ENCODE measurements at regions not wholly inside any gene's neighbourhood (a gene's known extent, or its start where the extent isn't known, plus 50 kb on each side); places are given as distances from the start of the nearest gene placed in this dataset.
"Not testable (repeated sequence)": the region's sequence is repeated elsewhere in the genome, so short reads cannot be mapped to it uniquely, and the experiment has no call there.

DNA sequence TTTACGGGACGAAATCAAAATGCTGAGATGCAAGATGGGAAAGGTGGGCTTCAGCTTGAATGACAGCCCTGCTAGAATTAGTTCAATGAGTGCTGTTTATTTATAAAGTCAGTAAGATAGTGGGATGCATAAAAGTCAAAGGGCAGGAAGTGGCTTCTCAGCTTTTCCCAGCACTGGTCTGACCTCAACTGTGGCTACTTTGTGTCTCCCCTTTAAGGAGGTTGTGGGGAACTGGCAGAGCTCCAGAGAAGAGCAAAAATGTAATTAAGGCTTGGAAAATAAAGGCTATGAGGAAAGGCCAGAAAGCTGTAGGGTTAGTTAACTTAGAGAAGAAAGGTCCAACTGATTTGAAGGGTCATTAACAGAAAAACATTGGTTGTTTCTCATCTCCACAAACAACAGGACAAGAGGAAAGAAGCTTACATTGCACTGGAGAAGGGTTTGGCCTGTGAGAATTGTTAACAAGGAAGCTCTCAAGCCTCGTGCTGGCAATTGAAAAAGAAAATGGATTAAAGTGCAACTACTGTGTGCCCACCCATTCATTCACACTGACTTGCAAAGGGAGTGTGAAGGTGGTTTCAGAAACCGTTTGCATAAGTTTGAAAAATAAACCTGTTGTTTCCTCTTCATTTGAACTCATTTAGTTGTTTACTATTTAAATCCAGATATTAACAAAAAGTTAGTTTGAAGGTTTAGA is 68.8 kb upstream of the CD28 start:
- Histone ChIP-seq H3K27ac (peak overlapping the region in 2 of 4 donors; percentile 13 to 19), H3K4me1 (peaks cover 0 to 6% (median 0%) of the 10 kb centered on the region in 3 donors), H3K27me3 (no peaks in the 10 kb centered on the region), H3K9me3 (no peaks in the 10 kb centered on the region), H3K4me3 (no peak overlapping the region), H3K36me3 (no peaks in the 10 kb centered on the region)
- 69% methylated on average over 4 of the region's 4 CpGs for WGBS, 2 donors (ENCODE audit: low coverage in 1 of 2)
- TF ChIP-seq, protein P1, sequence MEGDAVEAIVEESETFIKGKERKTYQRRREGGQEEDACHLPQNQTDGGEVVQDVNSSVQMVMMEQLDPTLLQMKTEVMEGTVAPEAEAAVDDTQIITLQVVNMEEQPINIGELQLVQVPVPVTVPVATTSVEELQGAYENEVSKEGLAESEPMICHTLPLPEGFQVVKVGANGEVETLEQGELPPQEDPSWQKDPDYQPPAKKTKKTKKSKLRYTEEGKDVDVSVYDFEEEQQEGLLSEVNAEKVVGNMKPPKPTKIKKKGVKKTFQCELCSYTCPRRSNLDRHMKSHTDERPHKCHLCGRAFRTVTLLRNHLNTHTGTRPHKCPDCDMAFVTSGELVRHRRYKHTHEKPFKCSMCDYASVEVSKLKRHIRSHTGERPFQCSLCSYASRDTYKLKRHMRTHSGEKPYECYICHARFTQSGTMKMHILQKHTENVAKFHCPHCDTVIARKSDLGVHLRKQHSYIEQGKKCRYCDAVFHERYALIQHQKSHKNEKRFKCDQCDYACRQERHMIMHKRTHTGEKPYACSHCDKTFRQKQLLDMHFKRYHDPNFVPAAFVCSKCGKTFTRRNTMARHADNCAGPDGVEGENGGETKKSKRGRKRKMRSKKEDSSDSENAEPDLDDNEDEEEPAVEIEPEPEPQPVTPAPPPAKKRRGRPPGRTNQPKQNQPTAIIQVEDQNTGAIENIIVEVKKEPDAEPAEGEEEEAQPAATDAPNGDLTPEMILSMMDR (IDR thresholded peaks at IDR 0.05) = no peak
- TF ChIP-seq EP300 (IDR thresholded peaks at IDR 0.05) = no peak
- no peak for TF ChIP-seq POLR2A (IDR thresholded peaks at IDR 0.05)
- TF ChIP-seq POLR2AphosphoS5 (IDR thresholded peaks at IDR 0.05) = no peak
- ATAC-seq = no peak

DNA sequence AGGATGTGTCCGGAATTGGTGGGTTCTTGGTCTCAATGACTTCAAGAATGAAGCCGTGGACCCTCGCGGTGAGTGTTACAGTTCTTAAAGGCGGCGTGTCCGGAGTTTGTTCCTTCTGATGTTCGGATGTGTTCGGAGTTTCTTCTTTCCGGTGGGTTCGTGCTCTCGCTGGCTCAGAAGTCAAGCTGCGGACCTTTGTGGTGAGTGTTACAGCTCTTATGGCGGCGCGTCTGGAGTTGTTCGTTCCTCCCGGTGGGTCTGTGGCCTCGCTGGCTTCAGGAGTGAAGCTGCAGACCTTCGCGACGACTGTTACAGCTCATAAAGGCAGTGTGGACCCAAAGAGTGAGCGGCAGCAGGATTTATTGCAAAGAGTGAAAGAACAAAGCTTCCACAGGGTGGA is 64.6 kb upstream of the CD28 start:
- ATAC-seq = not testable (repeated sequence)

DNA sequence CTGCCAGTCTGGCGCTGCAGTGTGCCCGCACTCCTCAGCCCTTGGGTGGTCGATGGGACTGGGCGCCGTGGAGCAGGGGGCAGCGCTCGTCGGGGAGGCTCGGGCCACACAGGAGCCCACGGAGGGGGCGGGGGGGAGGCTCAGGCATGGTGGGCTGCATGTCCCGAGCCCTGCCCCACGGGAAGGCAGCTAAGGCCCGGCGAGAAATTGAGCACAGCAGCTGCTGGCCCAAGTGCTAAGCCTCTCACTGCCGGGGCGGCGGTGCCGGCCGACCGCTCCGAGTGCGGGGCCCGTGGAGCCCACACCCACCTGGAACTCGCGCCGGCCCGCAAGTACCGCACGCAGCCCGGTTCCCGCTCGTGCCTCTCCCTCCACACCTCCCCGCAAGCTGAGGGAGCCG is 63.6 kb upstream of the CD28 start:
- not testable (repeated sequence) for H3K27ac ChIP-seq, ATAC-seq, H3K4me1 ChIP-seq, H3K9me3 ChIP-seq, H3K27me3 ChIP-seq, H3K4me3 ChIP-seq, H3K36me3 ChIP-seq
- WGBS, 2 donors (ENCODE audit: low coverage in 1 of 2) = no CpG with 5 or more reads among the region's 35 CpGs

More for the DNA sequence above, 64.6 kb upstream of the CD28 start:
- not testable (repeated sequence) for H3K36me3 ChIP-seq, H3K27ac ChIP-seq, H3K4me3 ChIP-seq, H3K27me3 ChIP-seq, H3K4me1 ChIP-seq, H3K9me3 ChIP-seq
- 97% methylated on average over 14 of the region's 23 CpGs; no CpG with 5 or more reads in 1 of the 2 donors for WGBS, 2 donors (ENCODE audit: low coverage in 1 of 2)

DNA sequence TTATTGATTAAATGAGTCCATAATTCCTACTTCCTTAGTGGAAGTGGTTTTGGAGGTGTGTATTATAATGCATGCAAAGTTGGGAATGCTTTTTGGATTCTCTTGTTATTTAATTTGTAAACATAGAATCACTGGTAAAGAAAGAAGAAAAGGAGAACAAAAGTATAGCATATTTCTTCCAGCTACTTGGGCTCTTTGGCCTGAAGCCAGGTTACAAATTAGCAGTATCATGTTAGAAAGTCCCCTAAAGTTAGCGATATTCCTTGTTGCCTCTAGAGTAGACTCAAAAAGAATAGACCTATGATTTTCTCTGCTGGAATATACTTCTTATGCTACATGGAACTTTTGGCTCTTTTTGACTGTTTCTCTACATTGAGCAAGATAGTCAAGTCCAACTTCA is 60.6 kb upstream of the CD28 start:
- ATAC-seq = no peak
- H3K27ac ChIP-seq = no peak overlapping the region

DNA sequence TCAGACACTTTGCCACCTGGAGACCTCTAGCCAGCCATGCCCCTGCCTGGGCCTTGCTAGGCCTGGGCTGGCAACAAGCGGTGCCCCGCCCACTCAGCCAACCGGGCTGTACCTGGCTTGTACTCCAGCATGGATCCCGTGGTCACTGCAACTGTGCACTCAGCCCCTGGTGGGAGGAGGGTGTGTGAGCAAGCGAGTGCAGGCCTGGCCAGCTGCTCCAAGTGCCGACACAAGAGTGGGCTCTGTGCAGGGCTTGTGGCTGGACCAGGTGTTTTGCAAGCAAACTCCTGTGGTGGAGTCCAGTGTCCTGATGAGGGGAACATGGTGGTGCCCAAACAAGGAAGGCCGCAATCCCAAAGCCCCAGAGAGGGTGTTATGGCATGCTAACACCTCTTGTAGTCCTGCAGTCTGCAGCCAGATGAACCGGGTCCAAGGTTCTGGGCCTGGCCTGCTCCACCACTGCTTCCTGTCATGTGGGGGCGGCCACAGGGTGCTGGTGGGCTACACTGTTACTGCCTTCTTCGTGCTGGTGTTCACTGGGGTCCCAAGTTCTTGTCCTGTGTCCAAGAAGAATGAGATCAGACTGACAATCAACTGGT is 60.1 kb upstream of the CD28 start:
- no peak for ATAC-seq
- TF ChIP-seq POLR2AphosphoS5 (IDR thresholded peaks at IDR 0.05) = no peak
- no peak for TF ChIP-seq POLR2A (IDR thresholded peaks at IDR 0.05)
- TF ChIP-seq, protein P1 (IDR thresholded peaks at IDR 0.05) = no peak
- no peak for TF ChIP-seq EP300 (IDR thresholded peaks at IDR 0.05)
- no peak overlapping the region for H3K27ac ChIP-seq
- WGBS, 2 donors (ENCODE audit: low coverage in 1 of 2) = 92% methylated on average over 5 of the region's 10 CpGs; no CpG with 5 or more reads in 1 of the 2 donors
- no peak overlapping the region for H3K4me3 ChIP-seq
- H3K4me1 ChIP-seq = peaks cover 0 to 34% (median 13%) of the 10 kb centered on the region in 3 donors
- H3K36me3 ChIP-seq = no peaks in the 10 kb centered on the region
- no peaks in the 10 kb centered on the region for H3K9me3 ChIP-seq
- no peaks in the 10 kb centered on the region for H3K27me3 ChIP-seq

More for the DNA sequence above, 60.6 kb upstream of the CD28 start:
- Histone ChIP-seq H3K36me3 (no peaks in the 10 kb centered on the region), H3K27me3 (no peaks in the 10 kb centered on the region), H3K4me3 (no peak overlapping the region), H3K9me3 (no peaks in the 10 kb centered on the region), H3K4me1 (peaks cover 0 to 29% (median 10%) of the 10 kb centered on the region in 3 donors)
- TF ChIP-seq POLR2AphosphoS5 (IDR thresholded peaks at IDR 0.05) (no peak), EP300 (IDR thresholded peaks at IDR 0.05) (no peak), POLR2A (IDR thresholded peaks at IDR 0.05) (no peak)
- TF ChIP-seq, protein P1 (IDR thresholded peaks at IDR 0.05) = no peak
- WGBS, 2 donors (ENCODE audit: low coverage in 1 of 2) = 79 to 90% methylated on average over 1 of the region's 1 CpG

DNA sequence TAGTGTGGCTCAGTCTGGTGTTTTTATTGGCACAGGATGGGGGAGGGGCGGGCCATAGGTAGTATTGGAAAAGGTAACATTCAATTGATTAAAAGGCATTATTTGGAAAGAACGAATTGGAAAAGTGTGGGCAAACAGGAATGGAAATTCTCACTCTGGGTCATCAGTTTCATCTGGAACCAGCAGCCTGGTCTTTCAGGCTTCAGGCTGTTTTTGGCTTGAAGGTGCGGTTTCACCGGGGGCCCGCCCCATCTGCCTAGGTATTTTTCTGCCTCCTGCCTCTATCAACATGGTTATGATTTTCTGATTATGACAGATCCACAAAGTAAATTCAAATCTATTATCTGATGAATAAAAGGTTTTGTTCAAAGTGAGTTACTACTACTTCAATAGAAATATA is 59.5 kb upstream of the CD28 start:
- peaks cover 0 to 36% (median 13%) of the 10 kb centered on the region in 3 donors for H3K4me1 ChIP-seq
- no peak for ATAC-seq
- H3K4me3 ChIP-seq = no peak overlapping the region
- H3K27me3 ChIP-seq = no peaks in the 10 kb centered on the region
- 94 to 97% methylated on average over 5 of the region's 5 CpGs for WGBS, 2 donors (ENCODE audit: low coverage in 1 of 2)
- no peaks in the 10 kb centered on the region for H3K36me3 ChIP-seq
- H3K27ac ChIP-seq = no peak overlapping the region
- TF ChIP-seq POLR2AphosphoS5 (IDR thresholded peaks at IDR 0.05) (no peak), POLR2A (IDR thresholded peaks at IDR 0.05) (no peak), EP300 (IDR thresholded peaks at IDR 0.05) (no peak)
- TF ChIP-seq, protein P1 (IDR thresholded peaks at IDR 0.05) = no peak
- H3K9me3 ChIP-seq = no peaks in the 10 kb centered on the region
